IMR-90 (cell line): ENCODE measurements at regions not wholly inside any gene's neighbourhood (a gene's known extent, or its start where the extent isn't known, plus 50 kb on each side); places are given as distances from the start of the nearest gene placed in this dataset.

Experiments
- ATAC-seq: fragments of 200-7000 bp; cut with Tn5 transposase; 2 replicates; pipeline ENCODE4 v1.9.1; 2020; ENCODE audit warnings: low read depth, mild to moderate bottlenecking, moderate library complexity
- BruUV-seq: library from RNA; stranded (reverse); fragments of 400-500 nt; replicated peaks from 2 replicates; lab custom pipeline; 2021; lab: Mats Ljungman, UMichigan
- CTCF ChIA-PET: fragments of 300-600 bp; formaldehyde crosslinking; extraction: SDS; loops from one replicate; lab custom pipeline; 2021; ENCODE audit warnings: antibody characterized with exemption; lab: Yijun Ruan, JAX
- POLR2A ChIA-PET: fragments of 300-600 bp; sonication (Branson Sonifier 250); formaldehyde crosslinking; loops from one replicate; lab custom pipeline; 2022; ENCODE audit warnings: antibody characterized with exemption; ENCODE audit not compliant: unreplicated experiment; lab: Charles Lee
- DNase-seq: peaks from one replicate; pipeline ENCODE4 v3.0.0; 2013
- H2AFZ ChIP-seq: replicated peaks from 2 replicates; pipeline ENCODE3; 2013; ENCODE audit warnings: low read length, mild to moderate bottlenecking; ENCODE audit not compliant: poor library complexity
- H2AK5ac ChIP-seq: 2 replicates; pipeline ENCODE4 v1.6.1; 2013; ENCODE audit warnings: low read depth, low read length, inconsistent platforms
- H2AK9ac ChIP-seq: replicated peaks from 2 replicates; pipeline ENCODE3; 2013; ENCODE audit warnings: mild to moderate bottlenecking, low read depth, low read length, moderate library complexity; ENCODE audit not compliant: poor library complexity
- H2BK120ac ChIP-seq: 2 replicates; pipeline ENCODE4 v1.6.1; 2013; ENCODE audit warnings: low read depth, low read length, inconsistent platforms
- H2BK15ac ChIP-seq: 3 replicates; pipeline ENCODE4 v1.6.1; 2013; ENCODE audit warnings: low read depth, low read length, inconsistent platforms
- H2BK20ac ChIP-seq: 2 replicates; pipeline ENCODE4 v1.6.1; 2013; ENCODE audit warnings: low read depth, mild to moderate bottlenecking, inconsistent platforms, low read length, moderate library complexity
- H2BK5ac ChIP-seq: 2 replicates; pipeline ENCODE4 v1.6.1; 2013; ENCODE audit warnings: mild to moderate bottlenecking, low read depth, low read length, inconsistent platforms; ENCODE audit not compliant: poor library complexity, severe bottlenecking
- H3K14ac ChIP-seq: replicated peaks from 2 replicates; pipeline ENCODE4 v1.6.1; 2013; ENCODE audit warnings: low read depth, low read length, inconsistent platforms
- H3K18ac ChIP-seq: 2 replicates; pipeline ENCODE4 v1.6.1; 2013; ENCODE audit warnings: low read depth, low read length, control low read depth
- H3K23ac ChIP-seq: 2 replicates; pipeline ENCODE4 v1.6.1; 2013; ENCODE audit warnings: low read depth, low read length, inconsistent platforms
- H3K27ac ChIP-seq: 2 replicates; pipeline ENCODE4 v1.5.1; 2013; ENCODE audit warnings: mild to moderate bottlenecking, control low read depth, low read length; ENCODE audit not compliant: insufficient read depth
- H3K27me3 ChIP-seq: 2 replicates; pipeline ENCODE4 v1.6.1; 2013; ENCODE audit warnings: low read length; ENCODE audit not compliant: control insufficient read depth, insufficient read depth
- H3K36me3 ChIP-seq: 2 replicates; pipeline ENCODE4 v1.6.1; 2013; ENCODE audit warnings: low read length, mixed read lengths; ENCODE audit not compliant: control insufficient read depth, insufficient read depth
- H3K4ac ChIP-seq: 2 replicates; pipeline ENCODE4 v1.6.1; 2013; ENCODE audit warnings: low read depth, low read length, inconsistent platforms
- H3K4me1 ChIP-seq: 2 replicates; pipeline ENCODE4 v1.6.1; 2013; ENCODE audit warnings: low read length, mixed read lengths; ENCODE audit not compliant: control insufficient read depth, insufficient read depth
- H3K4me2 ChIP-seq: 2 replicates; pipeline ENCODE4 v1.6.1; 2013; ENCODE audit warnings: low read depth, mild to moderate bottlenecking, control low read depth, low read length, moderate library complexity
- H3K4me3 ChIP-seq: 2 replicates; pipeline ENCODE4 v1.5.1; 2013; ENCODE audit warnings: low read depth, mild to moderate bottlenecking, control low read depth, low read length, moderate library complexity; ENCODE audit not compliant: insufficient read depth
- H3K56ac ChIP-seq: 2 replicates; pipeline ENCODE4 v1.6.1; 2013; ENCODE audit warnings: low read length, inconsistent platforms; ENCODE audit not compliant: insufficient read depth; ENCODE audit errors: extremely low read depth
- H3K79me1 ChIP-seq, 2 experiments: 2 replicates each; pipeline ENCODE4 v1.6.1; 2013; ENCODE audit warnings: low read length in 2 of 2, inconsistent platforms in 1 of 2, low read depth in 1 of 2
- H3K9ac ChIP-seq: 2 replicates; pipeline ENCODE4 v1.6.1; 2013; ENCODE audit warnings: low read depth, low read length, control low read depth
- H3K9me1 ChIP-seq: 2 replicates; pipeline ENCODE4 v1.6.1; 2013; ENCODE audit warnings: low read length, inconsistent platforms; ENCODE audit not compliant: insufficient read depth
- H3K9me3 ChIP-seq: 2 replicates; pipeline ENCODE4 v1.6.1; 2013; ENCODE audit warnings: low read length; ENCODE audit not compliant: control insufficient read depth, insufficient read depth
- H4K20me1 ChIP-seq: 2 replicates; pipeline ENCODE4 v1.6.1; 2013; ENCODE audit warnings: low read length, inconsistent platforms; ENCODE audit not compliant: insufficient read depth
- H4K5ac ChIP-seq: 2 replicates; pipeline ENCODE4 v1.6.1; 2013; ENCODE audit warnings: mild to moderate bottlenecking, low read depth, low read length, control low read depth
- H4K8ac ChIP-seq, 2 experiments: 2 replicates each; pipeline ENCODE4 v1.6.1; 2013; ENCODE audit warnings: low read depth in 2 of 2, low read length in 2 of 2, control low read depth in 1 of 2, inconsistent platforms in 1 of 2
- H4K91ac ChIP-seq: 2 replicates; pipeline ENCODE4 v1.6.1; 2013; ENCODE audit warnings: low read depth, low read length, inconsistent platforms; ENCODE audit not compliant: insufficient read depth
- RAD21 ChIP-seq: IDR thresholded peaks from 2 replicates; pipeline ENCODE4 v1.6.1; 2012; ENCODE audit warnings: low read length, improper control_type of control experiment
- RCOR1 ChIP-seq: IDR thresholded peaks from 2 replicates; pipeline ENCODE4 v1.6.1; 2012; ENCODE audit warnings: mild to moderate bottlenecking, low read length, improper control_type of control experiment; ENCODE audit not compliant: insufficient replicate concordance
- WGBS, 2 experiments: methylation state at CpG; one replicate each; pipeline versions ENCODE4 v1.1.5 to v1.1.7; 2013; ENCODE audit warnings: missing lambda C conversion rate in 2 of 2; ENCODE audit not compliant: insufficient read length in 1 of 2; ENCODE audit errors: extremely low coverage in 2 of 2; 5-methylcytosine and 5-hydroxymethylcytosine counted together
- dilution Hi-C: fragments of 300-500 bp; cut with HindIII; formaldehyde crosslinking; loops from one replicate; pipeline ENCODE4 v1.14.3; 2018; ENCODE audit warnings: low sequenced_read_pairs; ENCODE audit not compliant: unreplicated experiment
- in situ Hi-C: fragments of 300-500 bp; cut with MboI; formaldehyde crosslinking; loops from 3 replicates; pipeline ENCODE4 v1.14.3; 2019; ENCODE audit warnings: low sequenced_read_pairs, inconsistent platforms, mixed read lengths
- intact Hi-C: fragments of 100-400 bp; cut with micrococcal nuclease; formaldehyde crosslinking; loops from 2 replicates; pipeline ENCODE4 v1.10.0; 2022

- POLR2A ChIA-PET: no interaction called here
- H3K4me2 ChIP-seq: no peak overlapping the region
- H2AK5ac ChIP-seq: no peak overlapping the region
- H3K9me1 ChIP-seq: 0 out of 2 replicates have a peak, but pooled peaks cover 9% of the 10 kb centered on the region
- no peak for TF ChIP-seq RAD21
- no peak for TF ChIP-seq RCOR1
- WGBS, 2 experiments: 100% methylated on average over 1 of the region's 2 CpGs; no CpG with 5 or more reads in 1 of the 2 experiments
- H3K27me3 ChIP-seq: no peaks in the 10 kb centered on the region
- H3K14ac ChIP-seq: no peak overlapping the region
- no peak for DNase-seq
- H3K36me3 ChIP-seq: no peaks in the 10 kb centered on the region
- H4K5ac ChIP-seq: no peak overlapping the region
- in situ Hi-C loops: no loop called here
- H2BK120ac ChIP-seq: no peak overlapping the region
- no peak for ATAC-seq
- H4K8ac ChIP-seq: no peak overlapping the region
- H3K4me3 ChIP-seq: no peak overlapping the region
- no peak overlapping the region for H2AFZ ChIP-seq
- no TSS peak for BruUV-seq
- intact Hi-C loops: no loop called here
- H3K23ac ChIP-seq: no peak overlapping the region
- H3K4ac ChIP-seq: no peak overlapping the region
- H3K9ac ChIP-seq: no peak overlapping the region
- H4K20me1 ChIP-seq: no peaks in the 10 kb centered on the region
- no peaks in the 10 kb centered on the region for H3K79me1 ChIP-seq
- H3K18ac ChIP-seq: no peak overlapping the region
- H3K27ac ChIP-seq: no peak overlapping the region
- no peak overlapping the region for H2BK20ac ChIP-seq
- no peak overlapping the region for H2BK15ac ChIP-seq
- H3K9me3 ChIP-seq: no peaks in the 10 kb centered on the region
- H4K91ac ChIP-seq: no peak overlapping the region
- H2BK5ac ChIP-seq: no peak overlapping the region
- dilution Hi-C loops: no loop called here
- no peak overlapping the region for H3K56ac ChIP-seq
- H3K4me1 ChIP-seq: peaks cover 1% of the 10 kb centered on the region
- H2AK9ac ChIP-seq: no peak overlapping the region
- CTCF ChIA-PET: no interaction called here
These were observed 67.7 kb upstream of the RUNX1 start for GRCh38 chr21:35116777-35117176.
